GM23248 (cell line): ENCODE measurements at regions not wholly inside any gene's neighbourhood (a gene's known extent, or its start where the extent isn't known, plus 50 kb on each side); places are given as distances from the start of the nearest gene placed in this dataset.

Source experiments
- EZH2 ChIP-seq: fragments of 200-600 bp; sonication (generic); IDR thresholded peaks from 2 replicates; pipeline ENCODE4 v1.6.1; 2018; ENCODE audit warnings: antibody characterized with exemption, mild to moderate bottlenecking; ENCODE audit not compliant: insufficient read depth, poor library complexity, severe bottlenecking
- EZH2phosphoT487 ChIP-seq: fragments of 200-600 bp; sonication (generic); IDR thresholded peaks from 2 replicates; pipeline ENCODE4 v1.6.1; 2018; ENCODE audit warnings: antibody characterized with exemption, moderate library complexity, mild to moderate bottlenecking, low read depth; ENCODE audit not compliant: insufficient read depth

DNA sequence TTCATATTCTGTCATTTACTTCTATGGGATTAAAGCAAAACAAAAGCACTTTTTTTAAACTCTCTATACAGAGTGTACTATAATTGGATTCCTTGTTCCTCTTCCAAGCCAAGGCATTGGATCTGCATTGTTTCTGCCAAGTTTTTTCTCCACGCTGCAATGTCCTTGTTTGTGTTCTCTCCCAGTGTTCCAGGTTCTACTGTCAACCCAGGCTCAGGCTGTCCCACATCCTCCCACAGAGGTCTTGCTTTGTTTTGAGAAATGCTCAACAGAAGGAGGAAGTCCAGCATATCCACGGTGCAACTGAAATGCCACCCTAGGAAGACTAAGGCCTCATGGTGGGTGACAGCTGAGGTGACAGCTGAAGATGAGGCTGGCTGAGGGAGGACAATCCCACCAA lies 287.1 kb upstream of the PRDM1 start:
- TF ChIP-seq EZH2phosphoT487 (no peak), EZH2 (no peak)
